Stimulated activated CD4-positive, alpha-beta T cell treated with anti-CD3 and anti-CD28 coated beads, Interleukin-2, amount 100 ng/mL, for 4 hours (primary cell): ENCODE measurements at regions not wholly inside any gene's neighbourhood (a gene's known extent, or its start where the extent isn't known, plus 50 kb on each side); places are given as distances from the start of the nearest gene placed in this dataset.
"Not testable (repeated sequence)": the region's sequence is repeated elsewhere in the genome, so short reads cannot be mapped to it uniquely, and the experiment has no call there.

Experiments
- DNase-seq: peaks from one replicate; pipeline ENCODE4 v3.0.0-alpha.2; 2020; ENCODE audit warnings: low read depth

- DNase-seq = no peak
These were observed 81.3 kb upstream of the C16orf82 start for GRCh38 chr16:26985100-26986065.

- DNase-seq = no peak
These were observed 79.1 kb upstream of the C16orf82 start for GRCh38 chr16:26987597-26988010.

- no peak for DNase-seq
These were observed 78.5 kb upstream of the C16orf82 start for GRCh38 chr16:26988186-26988585.

GRCh38 chr16:26990384-26991120, 76.2 kb upstream of the C16orf82 start:
- DNase-seq = not testable (repeated sequence)

GRCh38 chr16:26992666-26993349, 73.9 kb upstream of the C16orf82 start:
- DNase-seq = no peak

GRCh38 chr16:26993511-26993910, 73.2 kb upstream of the C16orf82 start:
- no peak for DNase-seq

GRCh38 chr16:26993963-26994362, 72.8 kb upstream of the C16orf82 start:
- DNase-seq = no peak

GRCh38 chr16:26995522-26995921, 71.2 kb upstream of the C16orf82 start:
- DNase-seq = no peak

- no peak for DNase-seq
These were observed 61.3 kb upstream of the C16orf82 start for GRCh38 chr16:27005386-27005785.
